ENCODE measurements at regions not wholly inside any gene's neighbourhood (a gene's known extent, or its start where the extent isn't known, plus 50 kb on each side); places are given as distances from the start of the nearest gene placed in this dataset.

DNA sequence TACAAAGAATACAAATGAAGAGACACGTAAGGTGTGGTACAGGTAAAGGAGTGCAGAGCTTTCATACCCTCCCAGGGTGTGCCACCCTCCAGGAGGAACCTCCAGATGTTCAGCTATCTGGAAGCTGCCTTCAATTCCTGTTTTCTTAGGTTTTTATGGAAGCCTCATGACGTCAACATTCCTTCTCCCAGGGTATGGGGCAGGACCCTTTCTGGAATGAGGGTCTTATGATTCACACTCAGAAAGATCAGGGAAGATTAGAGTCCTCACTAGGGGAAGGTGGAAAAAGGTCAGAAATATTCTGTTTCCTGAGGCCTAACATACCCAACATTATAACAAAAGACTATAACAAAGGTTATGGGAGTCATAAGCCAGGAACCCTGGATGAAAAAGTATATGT is 99.8 kb upstream of the PLCL2 start:
- CTCF ChIA-PET, result no interaction called here
- H3K27me3 ChIP-seq (replicated peaks in 1 of 2; ENCODE audit: control insufficient read depth in 2 of 2, insufficient read depth in 2 of 2, low read length in 1 of 2), result 0 out of 4 replicates have a peak, but pooled peaks cover 0 to 1% of the 10 kb centered on the region in 2 experiments
- H3K9ac ChIP-seq (ENCODE audit: control insufficient read depth, insufficient read depth, low read length), result no peak overlapping the region
- FAIRE-seq (no peak), ATAC-seq (no peak), DNase-seq (ENCODE audit: low read depth, low spot score) (no peak)
- no peak overlapping the region for H3K4me2 ChIP-seq (ENCODE audit: control insufficient read depth, insufficient read depth)
- in situ Hi-C loops (cut with MboI), result no loop called here
- H3K9me3 ChIP-seq (replicated peaks; ENCODE audit: control insufficient read depth, insufficient read depth, low read length), result no peaks in the 10 kb centered on the region
- no peak overlapping the region for H2AFZ ChIP-seq (ENCODE audit: control insufficient read depth, low read depth, low read length)
- POLR2A ChIA-PET, result no interaction called here
- RAD21 ChIA-PET (ENCODE audit: unreplicated experiment), result no interaction called here
- H3K79me2 ChIP-seq (ENCODE audit: control insufficient read depth, insufficient read depth, low read length), result no peaks in the 10 kb centered on the region
- no peaks in the 10 kb centered on the region for H3K4me1 ChIP-seq (ENCODE audit: control insufficient read depth, insufficient read depth, low read length)
- no TSS peak for BruUV-seq (replicated peaks)
- no peaks in the 10 kb centered on the region for H3K36me3 ChIP-seq (ENCODE audit: control insufficient read depth in 2 of 2, insufficient read depth in 2 of 2, low read length in 1 of 2)
- TF ChIP-seq NR2C2 (IDR thresholded peaks at IDR 0.05; ENCODE audit: borderline replicate concordance, control insufficient read depth, insufficient read length, low read depth), result no peak
- no peak for TF ChIP-seq ZNF592 (IDR thresholded peaks at IDR 0.05)
- TF ChIP-seq, protein P1, sequence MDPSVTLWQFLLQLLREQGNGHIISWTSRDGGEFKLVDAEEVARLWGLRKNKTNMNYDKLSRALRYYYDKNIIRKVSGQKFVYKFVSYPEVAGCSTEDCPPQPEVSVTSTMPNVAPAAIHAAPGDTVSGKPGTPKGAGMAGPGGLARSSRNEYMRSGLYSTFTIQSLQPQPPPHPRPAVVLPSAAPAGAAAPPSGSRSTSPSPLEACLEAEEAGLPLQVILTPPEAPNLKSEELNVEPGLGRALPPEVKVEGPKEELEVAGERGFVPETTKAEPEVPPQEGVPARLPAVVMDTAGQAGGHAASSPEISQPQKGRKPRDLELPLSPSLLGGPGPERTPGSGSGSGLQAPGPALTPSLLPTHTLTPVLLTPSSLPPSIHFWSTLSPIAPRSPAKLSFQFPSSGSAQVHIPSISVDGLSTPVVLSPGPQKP (IDR thresholded peaks at IDR 0.05; ENCODE audit: low read depth, low read length), result no peak
- no peak for TF ChIP-seq ATF3 (IDR thresholded peaks at IDR 0.05; ENCODE audit: borderline replicate concordance, extremely low read depth, low read depth, low read length)
- no peak for TF ChIP-seq ZBED1 (IDR thresholded peaks at IDR 0.05; ENCODE audit: borderline replicate concordance)
- TF ChIP-seq, protein P2, sequence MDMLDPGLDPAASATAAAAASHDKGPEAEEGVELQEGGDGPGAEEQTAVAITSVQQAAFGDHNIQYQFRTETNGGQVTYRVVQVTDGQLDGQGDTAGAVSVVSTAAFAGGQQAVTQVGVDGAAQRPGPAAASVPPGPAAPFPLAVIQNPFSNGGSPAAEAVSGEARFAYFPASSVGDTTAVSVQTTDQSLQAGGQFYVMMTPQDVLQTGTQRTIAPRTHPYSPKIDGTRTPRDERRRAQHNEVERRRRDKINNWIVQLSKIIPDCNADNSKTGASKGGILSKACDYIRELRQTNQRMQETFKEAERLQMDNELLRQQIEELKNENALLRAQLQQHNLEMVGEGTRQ (IDR thresholded peaks at IDR 0.05; ENCODE audit: borderline replicate concordance, low read depth, low read length), result no peak
- TF ChIP-seq YBX1 (IDR thresholded peaks at IDR 0.05), result no peak
- no peak for TF ChIP-seq SREBF1 (IDR thresholded peaks at IDR 0.05; ENCODE audit: low read length)
- no peak for TF ChIP-seq TBL1XR1 (IDR thresholded peaks at IDR 0.05; ENCODE audit: low read depth, low read length)
- no peaks in the 10 kb centered on the region for H4K20me1 ChIP-seq (ENCODE audit: control insufficient read depth, insufficient read depth)
- H3K4me3 ChIP-seq, result no peak overlapping the region
- WGBS (ENCODE audit: insufficient coverage, insufficient replicate concordance, low lambda C conversion rate, missing lambda C conversion rate), result 12% methylated on average over 2 of the region's 2 CpGs
- no peak overlapping the region for H3K27ac ChIP-seq (ENCODE audit: control insufficient read depth, insufficient read depth)
- SMC1A ChIA-PET (ENCODE audit: uncharacterized antibody, unreplicated experiment), result no interaction called here
- intact Hi-C loops (cut with micrococcal nuclease; ENCODE audit: unreplicated experiment), result no loop called here
